ENCODE measurements at regions not wholly inside any gene's neighbourhood (a gene's known extent, or its start where the extent isn't known, plus 50 kb on each side); places are given as distances from the start of the nearest gene placed in this dataset.
A peak's percentile ranks its signal among the peaks of the same experiment; 100 is the strongest.

- no peak overlapping the region for H2AFZ ChIP-seq (ENCODE audit: low read depth, low read length)
Observed at GRCh38 chr1:185559684-185560331, 174.4 kb upstream of the HMCN1 start.

GRCh38 chr1:185559151-185559550, 175.0 kb upstream of the HMCN1 start:
- TF ChIP-seq EZH2 (IDR thresholded peaks at IDR 0.05; ENCODE audit: borderline replicate concordance, low read depth, low read length, severe bottlenecking), result no peak
- no peak for TF ChIP-seq CTCF (IDR thresholded peaks at IDR 0.05; ENCODE audit: borderline replicate concordance, extremely low read depth, low read length, poor library complexity, severe bottlenecking)
- Histone ChIP-seq H3K4me2 (ENCODE audit: insufficient read depth, low read length) (no peak overlapping the region), H2AFZ (ENCODE audit: low read depth, low read length) (no peak overlapping the region), H3K4me1 (ENCODE audit: insufficient read depth, low read length) (peaks cover 10% of the 10 kb centered on the region), H3K9ac (ENCODE audit: low read depth, low read length) (no peak overlapping the region), H3K27me3 (ENCODE audit: insufficient read depth, low read length, poor library complexity) (no peaks in the 10 kb centered on the region), H3K27ac (ENCODE audit: low read length) (no peak overlapping the region), H4K20me1 (ENCODE audit: insufficient read depth, low read length) (no peaks in the 10 kb centered on the region), H3K36me3 (ENCODE audit: insufficient read depth, low read length) (no peaks in the 10 kb centered on the region), H3K9me3 (ENCODE audit: insufficient read depth, low read length, severe bottlenecking) (no peaks in the 10 kb centered on the region), H3K79me2 (ENCODE audit: insufficient read depth, low read length) (no peaks in the 10 kb centered on the region), H3K4me3 (ENCODE audit: low read depth in 1 of 2, low read length in 2 of 2) (no peak overlapping the region)
- DNase-seq (no peak), ATAC-seq (ENCODE audit: insufficient read depth, low read depth) (no peak)

More at GRCh38 chr1:185559684-185560331, 174.4 kb upstream of the HMCN1 start:
- ATAC-seq (ENCODE audit: insufficient read depth, low read depth), result peak; percentile 74
- TF ChIP-seq EZH2 (IDR thresholded peaks at IDR 0.05; ENCODE audit: borderline replicate concordance, low read depth, low read length, severe bottlenecking), result no peak
- peak; percentile 41 for TF ChIP-seq CTCF (IDR thresholded peaks at IDR 0.05; ENCODE audit: borderline replicate concordance, extremely low read depth, low read length, poor library complexity, severe bottlenecking)
- peaks cover 10% of the 10 kb centered on the region for H3K4me1 ChIP-seq (ENCODE audit: insufficient read depth, low read length)
- H3K36me3 ChIP-seq (ENCODE audit: insufficient read depth, low read length), result no peaks in the 10 kb centered on the region
- H3K9me3 ChIP-seq (ENCODE audit: insufficient read depth, low read length, severe bottlenecking), result no peaks in the 10 kb centered on the region
- H4K20me1 ChIP-seq (ENCODE audit: insufficient read depth, low read length), result no peaks in the 10 kb centered on the region
- no peaks in the 10 kb centered on the region for H3K27me3 ChIP-seq (ENCODE audit: insufficient read depth, low read length, poor library complexity)
- no peak overlapping the region for H3K9ac ChIP-seq (ENCODE audit: low read depth, low read length)
- DNase-seq, result peak; percentile 30
- H3K27ac ChIP-seq (ENCODE audit: low read length), result no peak overlapping the region
- no peak overlapping the region for H3K4me3 ChIP-seq (ENCODE audit: low read depth in 1 of 2, low read length in 2 of 2)
- H3K4me2 ChIP-seq (ENCODE audit: insufficient read depth, low read length), result no peak overlapping the region
- H3K79me2 ChIP-seq (ENCODE audit: insufficient read depth, low read length), result no peaks in the 10 kb centered on the region

GRCh38 chr1:185556561-185556960, 177.6 kb upstream of the HMCN1 start:
- Histone ChIP-seq H3K27me3 (ENCODE audit: insufficient read depth, low read length, poor library complexity) (no peaks in the 10 kb centered on the region), H3K4me3 (ENCODE audit: low read depth in 1 of 2, low read length in 2 of 2) (no peak overlapping the region), H3K36me3 (ENCODE audit: insufficient read depth, low read length) (no peaks in the 10 kb centered on the region), H3K79me2 (ENCODE audit: insufficient read depth, low read length) (no peaks in the 10 kb centered on the region), H3K9me3 (ENCODE audit: insufficient read depth, low read length, severe bottlenecking) (no peaks in the 10 kb centered on the region), H2AFZ (ENCODE audit: low read depth, low read length) (no peak overlapping the region), H3K4me2 (ENCODE audit: insufficient read depth, low read length) (no peak overlapping the region), H3K27ac (ENCODE audit: low read length) (no peak overlapping the region), H3K9ac (ENCODE audit: low read depth, low read length) (no peak overlapping the region), H4K20me1 (ENCODE audit: insufficient read depth, low read length) (no peaks in the 10 kb centered on the region), H3K4me1 (ENCODE audit: insufficient read depth, low read length) (peaks cover 10% of the 10 kb centered on the region)
- DNase-seq, result no peak
- no peak for ATAC-seq (ENCODE audit: insufficient read depth, low read depth)
- TF ChIP-seq EZH2 (IDR thresholded peaks at IDR 0.05; ENCODE audit: borderline replicate concordance, low read depth, low read length, severe bottlenecking), result no peak
- TF ChIP-seq CTCF (IDR thresholded peaks at IDR 0.05; ENCODE audit: borderline replicate concordance, extremely low read depth, low read length, poor library complexity, severe bottlenecking), result no peak
